Spleen (tissue), 11 donors: ENCODE measurements at regions not wholly inside any gene's neighbourhood (a gene's known extent, or its start where the extent isn't known, plus 50 kb on each side); places are given as distances from the start of the nearest gene placed in this dataset.

ENCODE experiments used
- DNase-seq: peaks from one replicate; pipeline ENCODE4 v3.0.0-alpha.2; 2020
- H3K27ac ChIP-seq, 8 donors: fragments of 200-600 bp; sonication (generic) in 7 of 8; 1 replicate in 4 of 8; 2 replicates in 4 of 8; pipeline versions ENCODE4 v1.5.0 to v1.8.0; 2016 to 2021; ENCODE audit warnings: inconsistent platforms in 4 of 8, mild to moderate bottlenecking in 4 of 8, moderate library complexity in 1 of 8
- H3K27me3 ChIP-seq, 7 donors: fragments of 200-600 bp; sonication (generic) in 6 of 7; replicated peaks in 1 of 7; 1 replicate in 4 of 7; 2 replicates in 3 of 7; pipeline versions ENCODE4 v1.5.0 to v1.8.0; 2016 to 2021; ENCODE audit warnings: inconsistent platforms in 3 of 7, mild to moderate bottlenecking in 1 of 7
- H3K36me3 ChIP-seq, 6 donors: fragments of 200-600 bp; sonication (generic) in 5 of 6; 1 replicate in 4 of 6; 2 replicates in 2 of 6; pipeline versions ENCODE4 v1.5.0 to v1.8.0; 2016 to 2021; ENCODE audit warnings: inconsistent platforms in 2 of 6
- H3K4me1 ChIP-seq, 6 donors: fragments of 200-600 bp; sonication (generic) in 5 of 6; 1 replicate in 3 of 6; 2 replicates in 3 of 6; pipeline versions ENCODE4 v1.5.0 to v1.8.0; 2016 to 2021; ENCODE audit warnings: inconsistent platforms in 3 of 6
- H3K4me3 ChIP-seq, 8 donors: fragments of 200-600 bp; sonication (generic) in 7 of 8; 1 replicate in 4 of 8; 2 replicates in 4 of 8; pipeline versions ENCODE4 v1.5.0 to v1.8.0; 2016 to 2021; ENCODE audit warnings: inconsistent platforms in 4 of 8, mild to moderate bottlenecking in 4 of 8, moderate library complexity in 2 of 8
- H3K9me3 ChIP-seq, 8 donors: fragments of 200-600 bp; sonication (generic) in 7 of 8; 1 replicate in 4 of 8; 2 replicates in 4 of 8; pipeline versions ENCODE4 v1.5.0 to v1.8.0; 2016 to 2021; ENCODE audit warnings: inconsistent platforms in 4 of 8
- CTCF ChIP-seq, 11 experiments: fragments of 200-600 bp in 7 of 11; fragments of 450-650 bp in 4 of 11; sonication (generic) in 4 of 11; IDR thresholded peaks in 8 of 11; conservative IDR thresholded peaks in 3 of 11; 1 replicate in 7 of 11; 2 replicates in 4 of 11; pipeline versions ENCODE4 v1.4.0 to v1.8.0; 2016 to 2021; ENCODE audit warnings: antibody characterized with exemption in 11 of 11, inconsistent platforms in 4 of 11, mild to moderate bottlenecking in 1 of 11
- POLR2A ChIP-seq, 3 donors: fragments of 450-650 bp; IDR thresholded peaks; one replicate each; pipeline ENCODE4 v1.5.1; 2017; ENCODE audit warnings: antibody characterized with exemption in 3 of 3, mild to moderate bottlenecking in 1 of 3
- POLR2AphosphoS5 ChIP-seq, 3 donors: sonication (generic); formaldehyde crosslinking; IDR thresholded peaks; one replicate each; pipeline ENCODE4 v1.5.1; 2017; ENCODE audit warnings: antibody characterized with exemption in 3 of 3
- WGBS, 5 donors: extraction: QIAGEN DNeasy Blood & Tissue Kit in 3 of 5; methylation state at CpG; one replicate each; pipeline versions ENCODE4 v1.1.5 to v1.1.7; 2013 to 2018; 5-methylcytosine and 5-hydroxymethylcytosine counted together
- intact Hi-C: fragments of 100-400 bp; cut with DNase I; formaldehyde crosslinking; loops from one replicate; pipeline ENCODE4 v1.15.0; 2023; ENCODE audit warnings: low total_unique reads
- donor health status: healthy with polysubstance abuse.
- donor health status: DM: no; HTN: no; CAD: no; lungs with moderate emphysema.
- donor health status: DM: no; HTN: no; CAD: no.
- donor health status: Bipolar disorder and iron deficiency.
- donor health status: healthy.
- donor health status: DM: no; HTN: no; CAD: no.
- donor health status: DM: yes; HTN: yes; CAD: no.

DNA sequence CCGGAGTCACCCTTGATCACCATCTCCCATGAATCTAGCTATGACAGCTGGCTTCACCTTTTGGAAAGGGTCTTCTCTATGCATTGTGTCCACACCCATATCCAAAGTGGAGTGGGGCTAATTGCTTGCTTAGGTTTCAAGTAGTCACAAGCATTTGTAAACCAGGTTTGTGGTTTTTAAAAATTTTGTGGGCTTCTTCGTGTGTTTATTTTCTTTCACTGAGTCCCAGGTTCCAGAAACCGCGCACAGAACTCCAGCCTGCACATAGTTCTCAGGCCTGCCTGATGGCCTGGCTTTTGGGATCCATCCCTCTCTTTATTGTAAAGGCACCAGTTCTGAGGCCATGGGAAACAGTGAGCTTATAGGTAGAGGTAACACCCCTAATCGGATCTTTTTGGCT lies 70.2 kb upstream of the TLR3 start:
- H3K4me1 ChIP-seq, result peaks cover 0 to 3% (median 0%) of the 10 kb centered on the region in 6 donors
- DNase-seq, result no peak
- no peaks in the 10 kb centered on the region for H3K27me3 ChIP-seq
- no peak overlapping the region for H3K27ac ChIP-seq
- WGBS, 5 donors, result 83 to 89% (median 87%) methylated on average over 5 of the region's 5 CpGs
- H3K9me3 ChIP-seq, result peaks cover 0 to 5% (median 0%) of the 10 kb centered on the region in 8 donors
- intact Hi-C loops, result no loop called here
- H3K36me3 ChIP-seq, result no peaks in the 10 kb centered on the region
- TF ChIP-seq POLR2A (IDR thresholded peaks at IDR 0.05) (no peak), POLR2AphosphoS5 (IDR thresholded peaks at IDR 0.05) (no peak), CTCF (IDR thresholded peaks at IDR 0.05 in 8 of 11, conservative IDR thresholded peaks at IDR 0.05 in 3 of 11) (no peak)
- H3K4me3 ChIP-seq, result no peak overlapping the region

DNA sequence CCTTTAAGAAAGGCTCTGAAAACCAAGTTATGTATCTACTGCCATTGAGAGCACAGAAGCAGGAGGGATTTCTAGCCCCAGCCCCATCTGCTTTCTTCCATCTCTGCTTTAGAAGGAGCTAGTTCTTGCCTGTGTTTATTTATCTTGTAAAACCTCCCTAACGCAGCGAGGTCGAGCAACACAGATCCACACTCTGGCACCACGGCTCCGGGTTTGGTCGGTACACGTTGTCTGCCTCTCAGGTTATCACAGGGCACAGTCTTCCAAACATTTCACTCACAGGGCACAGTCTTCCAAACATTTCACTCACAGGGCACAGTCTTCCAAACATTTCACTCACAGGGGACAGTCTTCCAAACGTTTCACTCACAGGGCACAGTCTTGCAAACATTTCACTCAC lies 69.7 kb upstream of the TLR3 start:
- Histone ChIP-seq H3K27me3 (no peaks in the 10 kb centered on the region), H3K27ac (no peak overlapping the region)
- WGBS, 5 donors, result 71 to 80% (median 75%) methylated on average over 8 of the region's 8 CpGs

GRCh38 chr4:186002853-186003252 lies 66.1 kb upstream of the TLR3 start:
- no peaks in the 10 kb centered on the region for H3K36me3 ChIP-seq

More for the DNA sequence above, 69.7 kb upstream of the TLR3 start:
- no peak for DNase-seq
- H3K36me3 ChIP-seq, result no peaks in the 10 kb centered on the region
- H3K4me3 ChIP-seq, result no peak overlapping the region
- TF ChIP-seq CTCF (IDR thresholded peaks at IDR 0.05 in 8 of 11, conservative IDR thresholded peaks at IDR 0.05 in 3 of 11) (no peak), POLR2A (IDR thresholded peaks at IDR 0.05) (no peak), POLR2AphosphoS5 (IDR thresholded peaks at IDR 0.05) (no peak)
- peaks cover 0 to 5% (median 0%) of the 10 kb centered on the region in 8 donors for H3K9me3 ChIP-seq
- intact Hi-C loops, result no loop called here
- H3K4me1 ChIP-seq, result peaks cover 0 to 3% (median 0%) of the 10 kb centered on the region in 6 donors

DNA sequence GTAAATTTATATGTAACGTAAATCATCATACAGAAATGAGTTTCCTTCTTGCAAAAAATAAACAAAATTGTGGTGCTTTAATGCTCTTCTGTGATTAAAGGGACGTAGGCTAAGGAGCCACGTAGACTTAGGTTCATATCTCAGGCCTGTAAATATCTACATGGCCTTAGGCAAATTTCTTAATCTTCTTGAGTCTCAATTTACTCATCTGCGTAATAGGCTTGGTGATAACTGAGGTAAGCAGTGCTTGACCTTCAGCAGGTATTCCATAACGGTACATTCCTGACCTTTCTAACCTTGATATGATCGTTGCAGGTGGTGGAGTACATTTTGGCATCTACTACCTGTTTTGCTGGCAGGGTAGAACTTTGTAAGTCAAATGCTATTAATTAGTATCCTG lies 65.2 kb upstream of the TLR3 start:
- H3K4me3 ChIP-seq, result no peak overlapping the region
- H3K36me3 ChIP-seq, result no peaks in the 10 kb centered on the region
- no peak for TF ChIP-seq CTCF (IDR thresholded peaks at IDR 0.05 in 8 of 11, conservative IDR thresholded peaks at IDR 0.05 in 3 of 11)
- TF ChIP-seq POLR2AphosphoS5 (IDR thresholded peaks at IDR 0.05), result no peak
- no peak for TF ChIP-seq POLR2A (IDR thresholded peaks at IDR 0.05)
- WGBS, 5 donors, result 78 to 92% (median 86%) methylated on average over 6 of the region's 6 CpGs
- intact Hi-C loops, result no loop called here
- no peaks in the 10 kb centered on the region for H3K27me3 ChIP-seq
- H3K9me3 ChIP-seq, result no peaks in the 10 kb centered on the region
- no peaks in the 10 kb centered on the region for H3K4me1 ChIP-seq
- H3K27ac ChIP-seq, result no peak overlapping the region
- DNase-seq, result no peak

More at GRCh38 chr4:186002853-186003252, 66.1 kb upstream of the TLR3 start:
- TF ChIP-seq CTCF (IDR thresholded peaks at IDR 0.05 in 8 of 11, conservative IDR thresholded peaks at IDR 0.05 in 3 of 11) (no peak), POLR2AphosphoS5 (IDR thresholded peaks at IDR 0.05) (no peak), POLR2A (IDR thresholded peaks at IDR 0.05) (no peak)
- Histone ChIP-seq H3K27me3 (no peaks in the 10 kb centered on the region), H3K4me3 (no peak overlapping the region), H3K4me1 (peaks cover 0 to 3% (median 0%) of the 10 kb centered on the region in 6 donors), H3K9me3 (no peaks in the 10 kb centered on the region), H3K27ac (no peak overlapping the region)
- DNase-seq, result no peak
- intact Hi-C loops, result no loop called here
- 82 to 86% (median 84%) methylated on average over 9 of the region's 9 CpGs for WGBS, 5 donors
